Esophagus mucosa (tissue), 1 donor: ENCODE measurements at regions not wholly inside any gene's neighbourhood (a gene's known extent, or its start where the extent isn't known, plus 50 kb on each side); places are given as distances from the start of the nearest gene placed in this dataset.
A peak's percentile ranks its signal among the peaks of the same experiment; 100 is the strongest.

Experiments used
- ATAC-seq: fragments of 200-7000 bp; cut with Tn5 transposase; one replicate; pipeline ENCODE4 v1.9.1; 2020
- donor health status: DM: yes; HTN: yes; CAD: no.

DNA sequence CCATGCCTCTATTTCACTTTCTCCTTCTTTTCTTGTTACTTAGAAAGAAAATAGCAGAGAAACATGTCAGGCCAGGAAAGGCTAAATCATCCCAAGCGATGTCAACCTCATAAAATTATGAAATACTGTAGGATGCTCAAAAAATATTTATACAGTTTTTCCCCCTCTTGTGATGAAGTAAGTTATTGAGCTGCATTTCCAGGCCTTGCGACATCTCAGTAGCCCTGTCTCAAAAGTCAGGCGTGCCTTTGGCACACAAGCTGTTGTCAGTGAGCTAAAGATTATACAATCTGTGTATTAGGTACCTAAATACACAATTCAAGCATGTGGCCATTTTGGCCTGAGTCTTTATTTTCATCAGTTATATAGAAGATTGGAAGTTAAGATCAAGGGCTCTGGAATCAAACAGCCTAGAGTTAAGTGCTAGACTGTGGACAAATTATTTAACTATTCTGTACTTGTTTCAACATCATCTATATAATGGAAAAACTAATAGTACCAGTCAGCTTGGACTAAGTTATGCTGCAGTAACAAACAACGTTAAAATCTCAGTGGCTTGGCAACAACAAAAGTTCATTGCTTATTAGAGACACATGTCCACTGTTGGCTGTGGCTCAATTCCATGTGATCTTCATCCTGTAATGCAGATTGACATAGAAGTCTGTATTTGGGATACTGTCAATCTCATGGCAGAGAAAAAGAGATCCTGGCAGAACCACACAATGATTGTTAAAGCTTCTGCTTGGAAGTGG, 406.4 kb upstream of the PROK2 start:
- ATAC-seq, result no peak

DNA sequence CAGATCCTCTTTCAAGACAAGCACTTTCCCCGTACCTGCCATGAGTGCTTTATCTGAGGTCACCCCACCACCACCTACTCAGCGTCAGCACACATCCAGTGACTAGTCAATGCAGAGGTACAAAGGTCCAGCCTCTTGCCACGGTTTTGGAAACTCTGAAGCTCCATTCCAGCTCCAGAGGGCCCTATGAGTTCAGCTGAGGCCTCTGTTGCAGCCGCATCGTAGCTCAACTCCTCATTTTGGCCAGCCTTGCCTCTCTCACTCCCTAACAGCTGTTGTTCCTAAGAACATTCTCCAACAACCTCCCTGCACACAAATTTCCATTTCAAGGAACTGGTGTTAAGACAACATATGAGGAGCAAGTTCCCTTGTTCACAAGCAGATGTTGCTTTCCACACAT, 405.1 kb upstream of the PROK2 start:
- ATAC-seq, result no peak

GRCh38 chr3:72189339-72189738, 404.4 kb upstream of the PROK2 start:
- no peak for ATAC-seq

DNA sequence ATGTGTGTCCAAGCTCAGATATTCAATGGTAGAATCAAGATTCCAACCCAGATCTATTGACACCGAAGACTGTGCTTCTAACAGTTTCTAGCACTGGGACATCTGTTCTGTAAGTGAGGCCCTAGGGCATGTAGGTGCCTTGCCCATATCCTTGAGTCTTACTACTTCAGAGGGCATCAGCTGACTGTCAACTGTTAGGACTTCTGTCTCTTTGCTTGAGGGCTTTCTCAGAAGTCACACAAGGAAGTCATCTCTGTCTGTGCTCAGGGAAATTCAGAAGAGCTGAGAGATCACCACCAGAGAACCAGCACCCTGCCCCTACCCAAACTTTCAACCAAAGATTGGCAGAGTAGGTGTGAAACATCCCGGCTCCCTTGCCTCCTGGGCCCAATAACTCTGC, 403.6 kb upstream of the PROK2 start:
- ATAC-seq, result no peak

GRCh38 chr3:72187131-72187530, 402.2 kb upstream of the PROK2 start:
- no peak for ATAC-seq

- ATAC-seq, result no peak
Observed at GRCh38 chr3:72186400-72186855, 401.5 kb upstream of the PROK2 start.

GRCh38 chr3:72185549-72186399, 400.8 kb upstream of the PROK2 start:
- no peak for ATAC-seq

- no peak for ATAC-seq
Observed at GRCh38 chr3:72183489-72183888, 398.5 kb upstream of the PROK2 start.

- ATAC-seq, result no peak
Observed at GRCh38 chr3:72182206-72182605, 397.3 kb upstream of the PROK2 start.

DNA sequence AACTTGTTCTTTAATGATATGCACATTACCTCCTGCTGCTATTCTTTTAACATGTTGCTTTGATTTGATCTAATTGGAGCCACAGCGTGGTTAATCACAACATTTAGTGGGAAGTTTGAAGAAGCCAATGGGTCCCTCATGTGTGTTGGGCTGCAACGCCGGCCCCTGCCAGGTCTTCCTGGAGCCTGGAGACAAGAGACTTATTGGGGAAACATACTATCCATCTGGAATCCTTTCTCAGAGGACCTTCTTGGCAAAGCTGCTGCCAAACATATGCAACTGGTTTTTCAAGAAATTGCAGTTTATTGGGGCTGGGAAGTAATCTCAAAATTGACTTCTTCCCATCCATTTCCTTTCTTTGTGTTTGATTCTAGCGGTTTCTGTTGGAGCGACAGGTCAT, 396.3 kb upstream of the PROK2 start:
- ATAC-seq, result no peak

DNA sequence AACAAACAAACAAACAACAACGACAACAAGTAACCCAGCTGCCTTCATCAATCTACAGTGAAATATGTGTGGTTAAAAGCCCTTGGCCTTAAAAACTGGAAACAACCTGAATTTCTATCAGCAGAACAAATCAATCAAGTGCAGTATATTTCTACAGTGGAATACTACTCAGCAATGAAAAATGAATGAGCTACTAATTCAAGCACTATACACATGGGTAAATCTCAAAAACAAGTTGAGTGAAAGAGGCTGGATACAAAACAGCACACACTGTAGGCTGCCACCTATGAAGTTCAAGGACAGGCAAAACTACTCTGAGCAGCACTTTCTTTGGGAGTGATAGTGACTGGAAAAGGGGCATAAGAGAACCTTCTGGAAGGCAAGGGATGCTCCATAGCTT, 395.5 kb upstream of the PROK2 start:
- no peak for ATAC-seq

DNA sequence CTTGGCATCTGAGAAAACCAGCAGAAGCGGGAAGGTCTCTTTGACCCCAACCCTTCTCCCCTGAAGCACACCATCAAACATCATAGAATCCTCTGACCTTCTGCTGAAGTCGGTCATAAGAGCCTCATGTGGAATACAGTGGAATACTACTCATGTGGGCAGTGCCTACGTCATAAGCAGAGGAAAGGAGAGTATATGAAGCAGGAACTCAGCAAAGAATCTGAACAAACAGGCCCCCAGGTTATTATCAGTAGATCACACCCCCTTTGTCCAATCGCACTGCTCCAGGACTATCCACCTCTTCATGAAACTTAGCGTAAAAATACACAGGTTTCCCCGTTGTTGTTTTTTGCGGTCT, 394.1 kb upstream of the PROK2 start:
- no peak for ATAC-seq

DNA sequence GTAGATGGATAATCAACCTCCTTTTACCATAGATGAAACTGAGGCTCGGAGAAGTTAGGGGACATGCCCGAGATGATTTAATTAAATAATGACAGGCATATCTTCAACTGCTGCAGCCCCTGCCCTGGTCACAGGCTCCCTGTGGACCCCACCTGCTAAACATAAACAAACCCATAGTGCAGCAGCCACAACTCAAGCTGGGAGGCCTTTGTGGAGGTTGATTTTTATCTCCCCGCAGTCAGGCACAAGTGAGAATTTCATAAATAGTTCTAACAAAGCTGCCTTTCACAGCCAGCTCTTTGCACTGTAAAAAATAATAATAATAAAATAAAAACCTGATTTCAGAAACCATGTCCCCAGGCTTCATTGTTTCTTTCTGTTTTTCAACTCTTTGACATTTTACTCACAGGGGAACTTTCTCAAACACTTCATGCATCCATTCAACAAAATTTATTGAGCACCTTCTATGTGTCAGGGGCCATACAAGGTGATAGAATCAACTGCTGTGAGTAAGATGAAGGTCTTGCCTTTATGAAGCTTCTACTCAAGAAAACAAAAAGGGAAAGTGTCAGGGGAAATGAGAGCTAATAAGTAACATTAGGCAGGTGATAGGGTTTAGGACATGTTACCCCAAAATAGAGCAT, 393.6 kb upstream of the PROK2 start:
- ATAC-seq, result no peak

DNA sequence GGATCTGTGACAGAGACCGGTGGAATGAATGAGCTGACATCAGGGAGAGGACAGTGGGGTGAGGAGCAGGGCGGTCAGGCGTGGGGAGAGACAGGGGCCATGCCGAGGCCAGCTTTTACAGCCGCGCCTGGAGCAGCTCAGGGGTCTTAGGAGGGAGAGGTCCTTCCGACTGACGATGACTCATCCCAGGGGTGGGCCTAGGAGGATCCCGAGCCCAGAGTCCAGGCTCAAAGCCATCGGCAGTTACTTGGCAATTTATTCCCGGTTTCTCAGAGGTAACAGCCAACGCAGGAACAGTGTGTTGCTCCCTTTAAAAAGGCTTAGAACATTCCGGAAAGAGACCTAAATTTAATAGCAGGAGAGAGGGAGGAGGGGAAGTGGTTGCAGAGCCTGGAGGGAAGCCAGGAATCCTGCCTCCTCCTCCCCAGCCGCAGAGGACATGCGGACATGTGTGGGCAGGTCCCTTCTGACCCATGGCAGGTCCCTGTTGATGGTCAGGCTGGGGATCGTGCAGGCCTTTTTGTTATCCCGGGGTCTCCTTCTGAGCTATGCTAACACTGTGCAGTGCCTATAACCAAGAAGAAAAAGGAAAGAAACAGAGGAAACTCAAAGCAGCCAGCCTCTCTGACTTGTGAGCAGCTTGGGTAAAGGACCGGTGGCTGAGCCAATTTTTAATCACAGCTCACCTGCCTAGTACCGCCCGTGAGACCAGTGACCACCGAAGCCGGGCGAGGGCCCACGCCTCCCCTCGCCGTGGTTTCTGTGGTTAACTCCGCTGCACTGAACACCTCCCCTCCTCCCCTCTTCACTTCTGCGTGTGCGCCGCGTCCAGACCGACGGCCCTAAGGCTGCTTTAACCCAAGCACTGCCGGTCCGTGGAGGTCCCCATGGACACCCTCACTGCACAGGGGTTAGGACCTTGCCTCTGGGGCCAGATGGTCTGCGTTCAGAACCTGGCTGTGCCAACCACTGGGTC, 392.4 kb upstream of the PROK2 start:
- peak; percentile 15 for ATAC-seq

- ATAC-seq, result peak; percentile 29
Observed at GRCh38 chr3:72176537-72177041, 391.6 kb upstream of the PROK2 start.

DNA sequence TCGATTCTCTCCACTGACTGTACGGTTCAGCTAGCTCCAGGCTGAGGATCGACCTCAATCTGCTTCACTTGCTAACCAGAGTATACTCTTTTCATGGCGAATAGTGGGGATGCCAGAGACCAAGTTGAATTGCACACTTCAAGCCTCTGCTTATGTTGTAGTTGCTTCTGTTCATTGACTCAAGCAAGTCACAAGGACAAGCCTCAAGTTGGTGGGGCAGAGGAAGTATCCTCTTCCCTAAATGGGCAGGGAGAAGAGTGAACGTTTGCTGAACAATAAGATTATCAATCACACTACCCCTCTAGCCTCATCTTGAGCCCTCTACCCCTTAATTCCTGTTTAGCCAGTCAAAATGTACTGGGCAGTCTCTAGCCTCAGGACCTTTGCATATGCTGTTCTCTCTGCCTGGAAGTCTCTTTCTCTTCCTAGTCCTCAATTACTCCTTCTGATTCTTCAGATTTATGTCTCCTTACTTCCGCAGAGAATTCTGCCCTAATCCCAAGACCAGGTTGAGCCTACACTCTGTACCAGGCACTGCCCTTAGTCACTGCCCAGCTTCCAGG, 390.4 kb upstream of the PROK2 start:
- ATAC-seq, result no peak

GRCh38 chr3:72174890-72175289, 389.9 kb upstream of the PROK2 start:
- no peak for ATAC-seq

GRCh38 chr3:72174040-72174439, 389.1 kb upstream of the PROK2 start:
- no peak for ATAC-seq

DNA sequence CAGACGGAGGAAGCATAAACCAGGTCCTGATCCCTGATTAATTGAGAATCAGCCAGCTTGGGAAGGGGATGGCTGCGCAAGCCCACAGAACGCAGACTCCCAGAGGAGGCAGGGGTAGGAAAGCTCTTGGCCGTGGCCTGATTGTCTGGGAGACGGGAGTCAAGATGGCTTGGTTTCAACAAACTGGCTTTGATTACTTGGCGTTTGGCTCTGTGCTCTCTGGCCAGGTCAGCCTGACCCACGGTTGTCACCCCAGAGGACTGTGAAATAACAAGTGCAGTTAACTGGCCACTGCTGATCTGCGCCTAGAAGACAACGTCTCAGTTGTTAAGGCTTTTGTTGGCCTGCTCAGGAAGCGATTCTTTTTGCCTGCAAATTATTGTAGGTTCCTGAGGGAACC, 387.0 kb upstream of the PROK2 start:
- no peak for ATAC-seq

DNA sequence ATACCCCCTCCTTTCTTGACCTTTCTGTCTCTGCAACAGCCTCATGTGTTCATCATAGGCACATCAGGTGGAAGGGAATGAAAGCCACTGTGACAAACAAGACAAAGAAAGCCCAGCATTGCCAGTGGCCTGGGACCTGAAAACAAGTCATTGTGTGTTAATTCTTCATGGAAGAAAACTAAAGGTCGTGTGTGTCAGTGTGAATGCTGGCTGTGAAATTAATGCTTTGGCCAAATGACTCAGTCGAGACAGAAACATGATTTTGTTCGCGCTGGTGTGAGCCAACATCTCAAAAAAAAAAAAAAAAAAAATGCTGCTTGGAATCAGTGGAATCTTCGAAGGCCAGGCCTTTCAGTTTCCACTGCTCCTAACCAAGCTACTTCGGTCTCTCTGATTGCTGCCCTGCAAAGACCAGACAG, 386.5 kb upstream of the PROK2 start:
- no peak for ATAC-seq

- no peak for ATAC-seq
Observed at GRCh38 chr3:72169561-72170472, 384.9 kb upstream of the PROK2 start.
